Esophagus muscularis mucosa (tissue), 4 donors: ENCODE measurements at regions not wholly inside any gene's neighbourhood (a gene's known extent, or its start where the extent isn't known, plus 50 kb on each side); places are given as distances from the start of the nearest gene placed in this dataset.

Experiments
- EP300 ChIP-seq: sonication (generic); formaldehyde crosslinking; IDR thresholded peaks from one replicate; pipeline ENCODE4 v1.6.1; 2017; ENCODE audit warnings: antibody characterized with exemption
- POLR2A ChIP-seq: fragments of 450-650 bp; IDR thresholded peaks from one replicate; pipeline ENCODE4 v1.6.1; 2017; ENCODE audit warnings: antibody characterized with exemption, moderate library complexity, mild to moderate bottlenecking, low read depth
- POLR2AphosphoS5 ChIP-seq, 2 donors: sonication (generic); formaldehyde crosslinking; IDR thresholded peaks; one replicate each; pipeline ENCODE4 v1.6.1; 2017; ENCODE audit warnings: antibody characterized with exemption in 2 of 2
- TF ChIP-seq, protein P1 (sequence below), 3 experiments: fragments of 200-600 bp in 2 of 3; fragments of 450-650 bp in 1 of 3; sonication (generic) in 2 of 3; IDR thresholded peaks; one replicate each; pipeline ENCODE4 v1.5.1; 2017 to 2019; ENCODE audit warnings: antibody characterized with exemption in 3 of 3, mild to moderate bottlenecking in 2 of 3, moderate library complexity in 1 of 3

GRCh38 chr13:40878321-40878720 lies 88.9 kb downstream of the SLC25A15 start:
- TF ChIP-seq, protein P1, sequence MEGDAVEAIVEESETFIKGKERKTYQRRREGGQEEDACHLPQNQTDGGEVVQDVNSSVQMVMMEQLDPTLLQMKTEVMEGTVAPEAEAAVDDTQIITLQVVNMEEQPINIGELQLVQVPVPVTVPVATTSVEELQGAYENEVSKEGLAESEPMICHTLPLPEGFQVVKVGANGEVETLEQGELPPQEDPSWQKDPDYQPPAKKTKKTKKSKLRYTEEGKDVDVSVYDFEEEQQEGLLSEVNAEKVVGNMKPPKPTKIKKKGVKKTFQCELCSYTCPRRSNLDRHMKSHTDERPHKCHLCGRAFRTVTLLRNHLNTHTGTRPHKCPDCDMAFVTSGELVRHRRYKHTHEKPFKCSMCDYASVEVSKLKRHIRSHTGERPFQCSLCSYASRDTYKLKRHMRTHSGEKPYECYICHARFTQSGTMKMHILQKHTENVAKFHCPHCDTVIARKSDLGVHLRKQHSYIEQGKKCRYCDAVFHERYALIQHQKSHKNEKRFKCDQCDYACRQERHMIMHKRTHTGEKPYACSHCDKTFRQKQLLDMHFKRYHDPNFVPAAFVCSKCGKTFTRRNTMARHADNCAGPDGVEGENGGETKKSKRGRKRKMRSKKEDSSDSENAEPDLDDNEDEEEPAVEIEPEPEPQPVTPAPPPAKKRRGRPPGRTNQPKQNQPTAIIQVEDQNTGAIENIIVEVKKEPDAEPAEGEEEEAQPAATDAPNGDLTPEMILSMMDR (IDR thresholded peaks at IDR 0.05): no peak
- TF ChIP-seq POLR2AphosphoS5 (IDR thresholded peaks at IDR 0.05) (no peak), POLR2A (no peak), EP300 (no peak)
